ENCODE measurements at regions not wholly inside any gene's neighbourhood (a gene's known extent, or its start where the extent isn't known, plus 50 kb on each side); places are given as distances from the start of the nearest gene placed in this dataset.

- peak; percentile 36 for DNase-seq (ENCODE audit: low spot score)
- Mint-ChIP-seq H3K4me3 (no peak overlapping the region; the same call in 2 of the 3 replicates), H3K36me3 (ENCODE audit: low read depth) (no peaks in the 10 kb centered on the region), H3K27ac (no peak overlapping the region), H3K4me1 (peaks cover 24% of the 10 kb centered on the region), H3K27me3 (ENCODE audit: insufficient read depth, low read depth, poor library complexity) (peaks cover 2% of the 10 kb centered on the region), H3K9me3 (no peaks in the 10 kb centered on the region)
- no peaks in the 10 kb centered on the region for H3K9me2 ChIP-seq (ENCODE audit: insufficient read depth)
- no peak overlapping the region for H3K4me3 ChIP-seq
- H3K79me2 ChIP-seq (replicated peaks; ENCODE audit: insufficient read depth) = no peaks in the 10 kb centered on the region
- H3K27me3 ChIP-seq (ENCODE audit: insufficient read depth) = no peaks in the 10 kb centered on the region
- H3K27ac ChIP-seq (ENCODE audit: low read depth) = no peak overlapping the region
- H3K4me2 ChIP-seq = no peak overlapping the region
- H3K4me1 ChIP-seq (ENCODE audit: insufficient read depth) = no peaks in the 10 kb centered on the region; the same call in 1 of the 2 replicates
- H3K36me3 ChIP-seq (ENCODE audit: insufficient read depth) = no peaks in the 10 kb centered on the region
- H4K20me1 ChIP-seq (replicated peaks; ENCODE audit: insufficient read depth) = no peaks in the 10 kb centered on the region
- H2AFZ ChIP-seq = peak overlapping the region; percentile 56; the same call in 1 of the 2 replicates
- peak; percentile 83 for ATAC-seq
- TF ChIP-seq CTCF (conservative IDR thresholded peaks at IDR 0.05; ENCODE audit: low read depth in 2 of 2) = peak; percentile 12 to 59; a peak in 3 of 4 replicates
- TF ChIP-seq STAT1 (IDR thresholded peaks at IDR 0.05; ENCODE audit: unreplicated experiment) = no peak
- no peaks in the 10 kb centered on the region for H3F3A ChIP-seq (replicated peaks; ENCODE audit: low read depth)
Measured at GRCh38 chr17:36870720-36870999, 66.6 kb upstream of the LHX1 start.

- no peak for ATAC-seq
- H3K4me3 Mint-ChIP-seq = no peak overlapping the region
- Histone ChIP-seq H2AFZ (0 out of 2 replicates have a peak overlapping the region, but pooled peaks have one; percentile 7), H3K4me2 (no peak overlapping the region), H3K4me1 (ENCODE audit: insufficient read depth) (no peaks in the 10 kb centered on the region), H3F3A (replicated peaks; ENCODE audit: low read depth) (no peaks in the 10 kb centered on the region), H4K20me1 (replicated peaks; ENCODE audit: insufficient read depth) (no peaks in the 10 kb centered on the region), H3K27ac (ENCODE audit: low read depth) (no peak overlapping the region), H3K27me3 (ENCODE audit: insufficient read depth) (no peaks in the 10 kb centered on the region), H3K79me2 (replicated peaks; ENCODE audit: insufficient read depth) (no peaks in the 10 kb centered on the region), H3K9me2 (ENCODE audit: insufficient read depth) (no peaks in the 10 kb centered on the region), H3K4me3 (no peak overlapping the region), H3K36me3 (ENCODE audit: insufficient read depth) (no peaks in the 10 kb centered on the region)
- peaks cover 9% of the 10 kb centered on the region for H3K4me1 Mint-ChIP-seq
- no peak overlapping the region for H3K27ac Mint-ChIP-seq
- H3K36me3 Mint-ChIP-seq (ENCODE audit: low read depth) = no peaks in the 10 kb centered on the region
- DNase-seq (ENCODE audit: low spot score) = no peak
- peaks cover 2% of the 10 kb centered on the region for H3K27me3 Mint-ChIP-seq (ENCODE audit: insufficient read depth, low read depth, poor library complexity)
- H3K9me3 Mint-ChIP-seq = no peaks in the 10 kb centered on the region
- TF ChIP-seq REST (IDR thresholded peaks at IDR 0.05; ENCODE audit: unreplicated experiment) (no peak), EZH2 (IDR thresholded peaks at IDR 0.05; ENCODE audit: low read depth, unreplicated experiment) (no peak), EZH2phosphoT487 (IDR thresholded peaks at IDR 0.05; ENCODE audit: unreplicated experiment) (no peak), CTCF (conservative IDR thresholded peaks at IDR 0.05; ENCODE audit: low read depth in 2 of 2) (no peak), POLR2AphosphoS5 (IDR thresholded peaks at IDR 0.05; ENCODE audit: low read depth) (no peak), ZNF114 (CRISPR knock-in tag; IDR thresholded peaks at IDR 0.05) (no peak), NANOG (IDR thresholded peaks at IDR 0.05; ENCODE audit: borderline replicate concordance) (no peak)
Measured at GRCh38 chr17:36875698-36876293, 61.5 kb upstream of the LHX1 start.

All from GM23338 (cell line).